HS-5 (cell line): ENCODE measurements at regions not wholly inside any gene's neighbourhood (a gene's known extent, or its start where the extent isn't known, plus 50 kb on each side); places are given as distances from the start of the nearest gene placed in this dataset.
A peak's percentile ranks its signal among the peaks of the same experiment; 100 is the strongest.
"Not testable (repeated sequence)": the region's sequence is repeated elsewhere in the genome, so short reads cannot be mapped to it uniquely, and the experiment has no call there.

Experiments
- DNase-seq: peaks from one replicate; pipeline ENCODE4 v3.0.0-alpha.2; 2012; ENCODE audit warnings: low read depth

DNA sequence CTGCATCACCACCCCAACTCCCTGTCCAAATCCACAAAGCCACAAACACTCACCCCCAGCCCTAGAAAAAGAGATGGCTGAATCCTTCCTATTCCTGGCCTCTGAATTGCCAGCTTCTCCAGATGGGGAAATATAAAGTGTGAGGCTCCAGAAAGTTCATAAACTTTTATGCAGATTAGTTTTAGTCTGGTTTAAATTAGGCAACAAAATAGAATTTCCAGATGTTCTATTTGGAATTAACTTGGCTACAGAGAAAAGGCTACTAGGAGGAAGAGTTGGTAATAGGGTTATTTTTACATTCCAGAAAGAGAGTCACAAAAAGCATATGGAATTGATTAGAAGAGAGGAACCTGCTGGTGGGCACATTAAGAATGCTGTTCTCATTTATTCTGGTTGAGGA is 56.0 kb downstream of the EN1 start:
- DNase-seq = no peak

DNA sequence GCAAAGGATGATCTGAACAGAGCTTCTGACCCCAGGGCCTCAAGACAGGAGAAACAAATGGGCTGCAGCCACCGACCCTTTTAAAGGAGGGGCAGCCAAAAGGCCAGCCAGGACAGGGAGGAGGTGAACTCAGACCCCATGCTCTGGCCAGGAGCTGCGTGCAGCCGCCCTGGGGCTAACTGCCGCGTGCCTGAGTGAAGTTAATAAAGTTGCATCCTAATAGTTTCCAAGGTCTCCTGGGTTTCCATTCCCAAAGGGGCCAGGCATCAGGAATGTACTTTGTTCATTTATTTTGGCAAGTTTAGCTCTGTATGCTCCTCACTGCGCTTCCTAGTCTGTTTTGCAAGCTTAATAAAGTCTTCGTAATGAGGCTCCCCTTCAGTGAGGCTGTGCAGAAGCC is 60.7 kb downstream of the EN1 start:
- no peak for DNase-seq

DNA sequence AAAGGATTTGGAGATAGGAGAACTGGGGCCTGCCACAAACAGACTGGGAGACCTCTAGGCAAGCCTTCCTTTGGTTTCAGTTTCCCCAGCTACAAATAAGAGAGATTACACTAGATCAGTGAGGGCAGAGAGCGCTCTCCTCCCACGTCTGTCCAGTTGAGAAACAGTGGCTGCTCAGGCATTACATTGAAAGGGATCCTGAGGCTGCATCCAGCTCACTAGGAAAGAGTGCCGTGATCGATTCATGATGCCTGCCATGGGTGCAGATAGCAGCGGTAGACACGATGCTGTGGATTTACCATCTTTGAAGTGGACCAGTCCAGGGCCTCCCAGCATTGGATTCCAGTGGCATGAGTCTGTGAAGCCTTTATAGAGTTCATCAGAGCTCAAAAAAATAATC is 62.6 kb downstream of the EN1 start:
- DNase-seq = no peak

DNA sequence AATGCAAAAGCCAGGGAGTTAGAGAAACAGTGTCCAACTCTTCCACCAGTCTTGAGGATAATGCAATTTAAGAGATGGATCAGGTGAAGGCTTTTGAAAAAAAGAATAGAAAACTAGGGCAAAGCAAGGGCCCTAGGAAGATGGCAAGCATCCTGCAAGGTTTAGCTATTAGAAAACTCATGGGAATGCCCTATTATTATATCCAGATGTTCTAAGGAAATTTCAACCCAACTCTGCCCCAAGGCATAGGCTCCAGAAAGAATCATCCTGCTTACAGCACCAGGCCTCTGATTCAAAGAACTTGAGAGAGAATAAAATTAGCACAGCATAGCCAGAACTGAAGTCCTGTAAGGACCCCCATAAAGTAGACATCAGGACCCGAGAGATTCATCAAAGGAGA is 68.1 kb downstream of the EN1 start:
- no peak for DNase-seq

DNA sequence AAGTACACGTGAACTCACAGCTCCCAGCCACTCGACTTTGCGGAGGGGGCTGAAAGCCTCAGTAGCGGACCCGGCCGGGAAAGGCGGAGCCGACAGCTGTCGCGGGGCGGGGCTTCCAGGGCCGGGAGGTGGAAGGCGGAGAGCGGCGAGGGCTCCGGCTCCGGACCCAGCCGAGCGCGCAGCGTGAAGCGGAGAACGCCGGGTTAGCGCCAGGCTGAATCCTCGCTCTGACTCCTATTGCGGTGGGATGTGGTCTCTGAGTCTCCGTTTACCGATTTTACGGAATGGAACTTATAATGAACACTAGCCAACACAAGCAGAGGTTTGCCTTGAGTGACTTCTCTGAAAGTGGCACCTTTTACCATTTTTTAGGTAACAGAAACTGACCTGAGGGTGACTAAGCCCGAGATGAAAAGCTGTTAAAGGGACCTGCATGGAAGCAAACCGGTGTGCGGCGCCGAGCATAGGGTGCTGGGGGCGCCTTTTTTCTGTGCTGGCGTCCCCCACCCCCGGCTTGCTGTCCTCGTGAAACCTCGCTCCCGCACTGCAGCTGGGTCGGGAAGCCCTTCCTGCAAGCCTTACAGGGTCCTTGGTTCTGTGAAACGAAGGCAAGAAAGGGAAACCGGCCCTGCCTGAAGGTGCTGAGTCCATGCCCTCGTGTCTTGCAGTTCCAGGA is 72.9 kb downstream of the EN1 start:
- DNase-seq = peak; percentile 16

DNA sequence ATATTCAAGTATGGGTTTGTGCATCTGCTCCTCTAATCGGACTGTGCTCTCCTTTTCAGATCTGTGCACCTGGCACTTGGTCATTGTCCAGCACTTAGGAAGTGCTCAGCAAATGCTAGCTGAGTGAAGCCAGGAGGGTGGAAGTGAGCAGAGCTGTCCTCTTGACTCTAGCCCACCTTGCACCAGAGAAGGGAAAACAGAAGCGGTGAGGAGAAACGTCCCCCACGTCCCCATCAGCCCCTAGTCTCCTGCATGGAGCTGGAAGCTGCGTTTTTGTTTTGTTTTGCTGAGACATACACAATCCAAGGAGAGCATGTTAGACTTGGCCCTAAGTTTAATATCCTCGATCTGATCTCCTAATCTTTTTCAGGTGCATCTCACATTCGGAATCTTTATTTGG is 73.6 kb downstream of the EN1 start:
- no peak for DNase-seq

DNA sequence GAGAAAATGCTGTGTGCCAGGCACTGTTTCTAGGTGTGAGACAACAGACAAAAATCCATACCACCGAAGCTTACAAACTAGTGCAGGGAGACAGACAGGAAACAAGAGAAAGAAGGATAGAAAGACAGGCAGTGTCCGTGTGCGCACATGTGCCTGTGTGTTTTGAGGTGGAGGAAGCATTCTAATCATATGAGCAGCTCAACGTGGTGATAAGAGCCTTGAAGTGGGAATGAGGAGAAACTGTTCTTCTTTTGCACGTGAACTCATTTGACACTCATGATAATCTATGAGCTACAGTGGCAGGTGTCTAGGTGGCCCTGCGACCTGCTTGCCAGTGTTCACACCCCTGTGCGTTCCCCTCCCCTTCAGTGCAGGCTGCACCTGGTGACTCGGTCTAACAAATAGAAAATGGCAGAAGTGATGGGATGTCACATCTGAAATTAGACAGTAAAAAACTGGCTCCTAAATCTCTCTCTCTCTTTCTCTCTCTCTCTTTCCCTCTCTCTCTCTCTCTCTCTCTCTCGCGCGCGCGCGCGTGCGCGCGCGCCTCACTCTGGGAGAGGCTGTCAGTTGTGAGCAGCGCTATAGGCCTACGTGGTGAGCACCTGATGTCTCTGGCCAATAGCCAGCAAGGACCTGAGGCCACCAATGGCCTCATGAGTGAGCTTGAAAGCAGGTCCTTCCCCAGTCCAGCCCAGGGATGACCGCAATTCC is 74.8 kb downstream of the EN1 start:
- DNase-seq = no peak

DNA sequence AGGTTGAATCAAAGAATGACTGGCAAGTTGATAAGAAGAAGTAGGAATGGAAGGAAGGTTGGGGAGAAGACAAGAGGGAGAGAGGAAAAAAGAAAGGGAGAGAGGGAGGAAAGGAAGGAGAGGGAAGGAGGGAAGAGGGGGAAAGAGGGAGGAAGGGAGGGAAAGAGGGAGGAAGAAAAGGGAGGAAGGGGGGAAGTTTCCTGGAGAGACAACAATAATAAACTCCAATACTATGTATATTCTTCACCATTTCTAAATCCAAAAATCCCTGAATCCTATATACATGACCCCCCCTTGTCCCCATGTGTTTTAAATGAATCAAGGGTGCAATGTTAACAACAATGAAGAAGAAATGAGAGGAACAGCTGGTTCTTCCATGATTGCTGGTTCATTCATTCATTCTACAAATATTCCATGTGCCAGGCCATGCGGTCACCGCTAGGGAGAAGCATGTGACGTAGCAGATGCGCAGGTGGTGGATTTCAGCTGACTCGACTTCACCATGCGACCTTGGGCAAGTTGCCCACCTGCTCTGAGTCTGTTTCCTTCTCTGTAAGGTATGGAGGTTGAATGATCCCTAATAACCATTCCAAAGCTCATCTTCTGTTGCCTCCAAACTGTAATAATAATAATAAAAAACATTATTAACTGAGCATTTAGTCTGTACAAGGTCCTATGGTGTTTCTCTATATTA is 77.6 kb downstream of the EN1 start:
- no peak for DNase-seq

DNA sequence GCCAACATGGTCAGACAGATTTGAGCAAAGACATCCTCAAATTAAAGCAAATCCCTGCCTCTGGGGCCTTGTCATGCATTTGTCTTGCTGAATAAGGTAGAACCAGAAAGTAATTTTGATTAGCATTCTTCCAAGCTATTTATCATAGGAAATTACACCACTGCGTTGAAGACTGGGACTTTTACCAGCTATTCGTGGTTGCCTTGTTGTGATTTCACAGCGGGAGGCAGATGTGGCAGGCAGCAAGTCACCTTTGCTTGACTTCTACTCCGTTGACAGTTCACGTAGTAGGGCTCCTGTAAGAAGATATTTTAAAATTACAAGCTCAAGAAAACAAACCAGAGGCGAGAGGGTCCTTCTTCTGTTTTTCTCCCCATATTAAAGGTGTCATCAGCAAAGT is 80.6 kb downstream of the EN1 start:
- no peak for DNase-seq

DNA sequence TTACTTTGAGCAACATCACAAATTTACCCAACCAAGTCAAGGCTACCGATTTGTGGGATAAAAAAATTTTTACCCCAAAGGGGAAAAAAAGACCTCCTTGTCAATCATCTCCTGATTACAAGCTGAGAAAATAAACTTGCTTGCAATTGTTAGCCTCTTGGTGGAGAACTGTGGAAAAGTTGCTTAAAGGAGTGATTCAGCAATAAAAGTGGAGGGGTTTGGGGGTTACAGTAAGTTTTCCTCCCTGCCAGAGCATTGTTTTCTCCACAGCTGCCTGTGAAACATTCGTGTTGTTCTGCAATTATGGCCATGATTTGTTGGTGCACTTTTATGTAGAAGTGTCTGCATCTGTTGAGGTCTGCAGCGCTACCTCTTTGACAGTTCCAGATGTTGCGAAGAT is 82.6 kb downstream of the EN1 start:
- no peak for DNase-seq

DNA sequence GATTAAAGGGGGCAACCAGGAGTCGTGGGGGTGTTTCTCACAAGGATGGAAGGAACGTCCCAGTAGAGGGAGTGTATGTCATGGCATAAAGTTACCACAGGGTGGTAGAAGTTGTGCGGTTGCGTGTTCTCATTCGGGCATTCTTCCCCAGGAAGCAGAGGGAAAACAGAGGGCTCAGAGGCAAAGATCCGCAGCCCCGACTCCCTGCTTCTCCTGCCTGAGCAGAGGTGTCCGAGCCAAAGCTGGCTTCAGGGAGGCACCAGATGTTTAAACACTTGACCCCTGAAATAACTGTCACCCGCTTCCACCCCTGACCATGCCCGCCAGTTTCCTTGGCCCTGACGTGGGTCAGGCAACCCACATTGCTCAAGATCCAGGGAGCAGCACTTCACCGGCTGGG is 83.7 kb downstream of the EN1 start:
- DNase-seq = no peak

DNA sequence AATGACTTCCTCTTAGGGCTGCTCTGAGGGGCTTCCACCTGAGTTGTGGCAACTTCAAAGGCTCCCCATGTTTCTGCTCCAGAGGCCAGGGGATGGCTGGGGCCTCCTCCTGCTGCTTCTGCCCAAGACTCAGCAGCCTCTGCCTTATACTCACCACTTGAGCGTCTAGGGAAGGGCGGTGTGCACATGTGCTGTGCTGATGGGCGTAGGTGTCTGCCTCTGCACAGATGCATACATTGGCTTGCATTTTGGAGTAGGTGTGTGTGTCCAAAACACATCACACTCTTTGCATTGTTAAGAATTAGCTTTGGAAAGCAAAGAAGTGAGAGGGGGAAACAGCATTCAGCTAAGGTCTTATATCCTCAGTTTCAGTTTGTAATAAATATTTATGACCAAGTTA is 85.2 kb downstream of the EN1 start:
- DNase-seq = no peak

DNA sequence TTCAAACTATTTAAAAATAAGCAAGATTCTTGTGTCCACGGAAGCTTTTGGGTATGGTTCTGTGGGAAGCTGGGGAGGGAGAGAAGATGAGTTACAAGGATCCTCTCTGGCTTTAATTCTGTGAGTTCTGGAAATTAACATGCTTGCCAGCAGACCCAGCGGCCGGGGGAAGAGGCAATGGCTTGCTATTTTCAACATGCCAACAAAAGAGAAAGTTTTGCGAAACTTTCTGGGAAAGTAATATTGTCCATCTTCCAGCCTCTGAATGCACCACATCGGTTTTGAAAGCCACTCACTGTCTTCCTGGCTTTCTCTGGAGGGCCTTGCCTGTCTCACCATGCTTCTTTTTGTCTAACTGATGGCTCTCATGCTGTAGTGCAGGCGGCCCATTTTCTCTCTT is 85.7 kb downstream of the EN1 start:
- DNase-seq = no peak

DNA sequence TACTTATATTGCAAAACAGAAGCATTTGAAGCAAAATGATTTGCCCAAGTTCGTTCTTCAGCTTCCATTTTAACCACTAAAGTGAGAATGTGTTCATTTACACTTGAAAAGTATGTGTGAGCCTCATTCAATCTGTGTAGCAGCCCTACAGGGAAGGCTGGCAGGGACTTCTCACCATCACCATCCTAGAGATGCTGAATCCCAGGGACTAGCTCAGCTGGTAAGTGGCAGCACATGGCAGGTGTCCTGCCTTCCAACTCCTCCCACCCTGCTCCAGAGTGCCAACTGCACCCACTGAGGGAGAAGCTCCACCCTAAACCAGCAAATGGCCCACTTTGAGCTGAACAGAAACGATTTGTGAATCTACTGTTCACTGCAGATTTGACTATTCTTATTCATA is 91.5 kb downstream of the EN1 start:
- no peak for DNase-seq

DNA sequence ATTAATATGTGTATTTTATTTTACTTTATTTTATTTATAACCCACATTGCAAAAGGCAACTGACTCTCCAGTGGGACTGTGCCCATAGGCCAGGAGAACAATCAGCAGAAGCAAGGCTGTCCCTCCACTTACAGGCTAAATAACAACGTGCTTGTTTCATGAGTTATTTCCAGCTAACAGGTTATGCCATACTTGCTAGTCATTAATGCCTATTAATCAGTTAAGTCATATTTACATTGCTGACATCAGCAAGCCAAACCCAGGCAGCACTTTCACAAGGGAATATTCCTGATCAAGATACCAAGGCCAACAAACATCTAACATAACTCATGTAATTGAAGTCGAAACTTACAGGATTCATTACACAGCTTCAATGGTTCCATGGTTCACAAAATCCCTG is 92.1 kb downstream of the EN1 start:
- no peak for DNase-seq

DNA sequence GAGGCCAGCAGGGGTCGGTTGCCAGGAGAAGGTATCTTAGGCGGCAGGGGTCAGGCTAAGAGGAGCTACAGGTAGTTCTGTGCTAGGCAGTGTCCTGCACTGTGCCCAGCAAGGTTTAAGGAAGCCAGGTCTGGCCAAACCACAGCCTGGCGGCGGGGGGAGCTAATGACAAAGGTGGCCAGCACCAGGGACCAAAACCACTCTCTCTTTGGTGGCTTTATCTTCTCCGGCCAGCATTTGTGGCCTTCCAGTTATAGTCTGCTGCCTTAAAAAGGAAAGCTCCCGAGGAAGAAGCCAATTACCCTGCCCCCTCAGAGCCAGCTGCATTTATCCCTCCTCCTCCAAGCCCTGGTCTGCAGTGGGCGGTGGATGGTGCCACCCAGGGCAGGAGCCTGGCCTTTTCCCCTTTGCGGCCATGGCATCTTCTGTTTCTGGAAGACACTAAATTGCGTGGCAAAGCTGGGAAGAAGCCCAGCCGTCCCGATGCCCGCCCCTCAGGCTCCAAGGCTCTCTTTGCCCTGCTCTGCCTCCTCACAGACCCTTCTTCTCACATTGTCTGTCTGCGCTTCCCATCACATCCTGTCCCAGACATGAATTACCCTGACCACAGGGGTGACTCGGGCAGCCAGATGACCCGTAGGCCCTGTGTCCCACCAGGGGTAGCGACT is 94.6 kb downstream of the EN1 start:
- no peak for DNase-seq

DNA sequence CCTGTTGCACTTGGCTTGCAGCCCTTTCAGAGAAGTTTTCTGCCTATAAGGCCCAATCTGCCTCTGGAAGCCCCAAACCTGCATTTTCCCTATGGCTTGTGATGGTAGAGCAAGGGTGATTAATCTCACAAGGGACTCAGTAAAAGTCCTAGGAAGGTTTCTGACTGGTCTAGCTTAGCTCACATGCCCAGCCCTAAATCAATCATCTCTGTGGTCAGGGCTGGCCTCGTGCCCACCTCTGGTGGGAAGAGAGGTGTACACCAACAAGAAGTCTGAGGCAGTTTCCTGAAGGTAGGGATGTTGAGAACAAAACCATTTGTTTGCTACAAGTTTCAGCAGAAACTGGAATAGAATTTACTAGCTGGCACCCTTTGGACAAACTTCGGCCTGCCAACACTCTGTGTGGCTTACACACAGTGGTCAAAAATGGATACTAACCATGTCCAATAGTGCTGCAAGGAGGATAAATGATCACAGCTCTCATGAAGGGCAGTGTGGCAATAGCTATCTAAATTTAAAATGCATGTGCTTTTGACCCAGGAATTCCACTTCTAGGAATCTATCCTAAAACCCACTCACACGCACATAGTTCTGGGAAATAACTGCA is 96.4 kb downstream of the EN1 start:
- DNase-seq = no peak

DNA sequence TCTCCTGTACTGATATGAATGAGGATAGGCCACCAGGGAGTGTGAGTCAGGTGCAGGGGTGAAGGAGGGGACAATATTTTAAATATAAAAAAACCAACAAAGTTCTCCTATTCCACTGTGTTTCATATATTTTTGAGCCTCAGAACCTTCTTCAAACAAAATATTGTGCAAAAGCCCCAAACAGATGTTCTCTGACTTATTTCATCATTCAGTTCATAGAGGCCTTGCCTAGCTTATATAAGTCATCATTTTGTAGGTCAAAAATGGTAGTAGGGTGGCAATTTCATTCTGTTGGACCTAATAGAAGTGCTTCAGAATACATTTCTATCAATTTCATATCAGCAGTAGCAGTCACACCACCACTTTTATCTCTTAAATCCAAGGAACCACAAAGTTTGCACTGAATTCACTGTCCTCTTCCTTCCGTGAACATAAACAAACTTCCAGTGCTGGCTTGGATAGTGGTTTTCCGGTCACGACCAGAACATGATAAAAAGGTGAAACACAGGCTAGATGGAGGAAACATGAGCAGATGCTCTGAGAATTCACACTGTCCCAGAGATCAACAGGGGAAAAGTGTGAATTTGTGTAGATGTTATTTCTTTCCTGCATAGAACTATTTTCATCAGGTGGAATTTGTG is 99.1 kb downstream of the EN1 start:
- no peak for DNase-seq

DNA sequence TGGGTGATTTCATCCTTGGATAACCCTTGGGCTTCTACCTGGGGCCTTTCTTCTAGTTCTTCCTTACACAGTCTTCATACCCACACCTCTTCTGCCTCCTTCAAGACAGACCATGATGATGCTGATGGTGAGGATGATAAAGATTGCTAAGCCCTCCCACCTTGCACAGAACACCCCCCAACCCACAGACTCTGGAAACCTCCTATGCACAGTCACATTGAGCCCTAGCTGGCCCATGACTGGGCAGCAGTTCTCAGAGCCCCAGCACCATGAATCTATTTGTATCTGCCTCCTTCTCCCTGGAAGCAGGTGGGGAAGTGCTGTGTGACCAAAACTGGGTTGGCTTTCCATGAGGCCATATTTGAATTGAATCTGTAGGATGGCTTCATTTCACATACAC is 99.8 kb downstream of the EN1 start:
- DNase-seq = no peak

DNA sequence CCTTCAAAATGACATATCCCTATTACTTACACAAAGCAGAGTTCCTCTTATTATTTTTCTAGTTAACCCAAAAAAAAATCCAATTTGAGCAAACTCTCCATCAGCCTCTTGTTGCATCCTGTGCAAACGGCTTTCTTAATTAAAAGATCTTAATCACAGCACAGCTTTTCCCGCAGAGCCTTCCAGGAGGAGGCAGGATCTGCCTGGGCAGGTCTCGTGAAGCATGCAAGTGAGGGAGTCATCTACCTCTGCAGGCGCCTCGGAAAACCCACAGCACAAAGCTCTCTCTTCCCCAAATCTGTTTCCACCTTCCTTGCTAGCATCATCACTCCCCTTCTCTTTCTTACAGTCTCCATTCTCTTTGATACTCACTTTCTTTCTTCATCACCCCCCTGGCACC is 100.4 kb downstream of the EN1 start:
- no peak for DNase-seq

DNA sequence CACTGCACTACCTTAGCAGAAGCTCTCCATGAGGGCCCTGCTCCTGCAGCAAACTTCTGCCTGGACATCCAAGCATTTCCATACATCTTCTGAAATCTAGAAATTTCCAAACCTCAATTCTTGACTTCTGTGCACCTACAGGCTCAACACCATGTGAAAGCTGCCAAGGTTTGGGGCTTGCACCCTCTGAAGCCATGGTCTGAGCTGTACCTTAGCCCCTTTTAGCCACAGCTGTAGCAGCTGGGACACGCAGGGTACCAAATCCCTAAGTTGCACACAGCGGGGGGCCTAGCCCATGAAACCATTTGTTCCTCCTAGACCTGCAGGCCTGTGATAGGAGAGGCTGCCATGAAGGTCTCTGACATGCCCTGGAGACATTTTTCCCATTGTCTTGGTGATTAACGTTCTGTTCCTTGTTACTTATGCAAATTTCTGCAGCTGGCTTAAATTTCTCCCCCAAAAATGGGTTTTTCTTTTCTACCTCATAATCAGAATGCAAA is 102.7 kb downstream of the EN1 start:
- not testable (repeated sequence) for DNase-seq
